ENCODE measurements at regions not wholly inside any gene's neighbourhood (a gene's known extent, or its start where the extent isn't known, plus 50 kb on each side); places are given as distances from the start of the nearest gene placed in this dataset.

DNA sequence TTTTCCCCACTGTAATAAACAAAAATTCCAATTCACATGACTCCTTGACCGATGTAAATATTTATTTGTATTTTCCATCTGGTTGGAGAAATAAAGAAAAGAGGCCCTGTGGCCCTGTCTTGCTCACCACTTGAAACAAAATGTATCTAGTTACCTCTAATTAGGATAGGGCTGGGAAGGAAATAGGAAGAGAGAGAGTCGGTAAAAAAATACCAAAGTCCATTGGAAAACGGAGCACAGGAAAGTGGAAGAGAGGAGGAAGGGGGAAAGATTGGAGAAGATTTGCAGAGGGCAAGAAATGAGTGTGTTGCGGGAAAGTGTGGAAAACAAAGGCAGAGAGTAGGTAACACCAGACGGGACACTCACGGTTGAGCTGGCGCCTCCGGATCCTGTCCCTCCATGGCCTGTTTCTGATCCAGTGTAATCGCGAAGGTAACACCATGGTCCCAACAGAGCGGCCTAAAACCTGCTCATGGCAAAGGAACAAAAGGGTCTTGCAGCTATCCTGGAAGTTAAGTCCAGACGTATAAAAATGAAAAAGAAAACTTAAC is 105.8 kb upstream of the RIPOR2 start:
- no peak for DNase-seq

DNA sequence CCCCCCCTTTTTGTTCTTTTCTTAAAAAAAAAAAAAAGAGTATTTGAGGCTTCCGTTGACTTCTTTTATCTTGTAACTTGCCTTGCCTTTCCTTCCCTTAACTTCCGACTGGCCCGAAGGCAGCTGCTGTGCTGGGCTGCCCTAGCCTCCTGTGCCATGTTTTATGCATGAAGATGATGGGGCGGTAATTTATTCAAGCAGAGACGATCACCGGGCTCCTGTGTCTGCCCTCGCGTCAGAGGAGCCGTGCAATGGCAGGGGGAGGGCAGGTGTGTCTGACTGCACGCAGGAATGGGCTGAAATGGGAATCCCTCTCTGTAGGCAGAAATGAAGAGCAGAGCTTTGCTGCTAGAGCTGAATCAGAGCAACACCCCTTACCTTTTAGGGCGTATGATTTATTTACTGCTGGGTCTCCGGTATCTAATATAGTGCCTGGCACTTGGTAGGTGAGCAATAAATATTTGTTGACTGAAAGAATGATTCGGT is 106.3 kb upstream of the RIPOR2 start:
- peak; percentile 34 for DNase-seq

DNA sequence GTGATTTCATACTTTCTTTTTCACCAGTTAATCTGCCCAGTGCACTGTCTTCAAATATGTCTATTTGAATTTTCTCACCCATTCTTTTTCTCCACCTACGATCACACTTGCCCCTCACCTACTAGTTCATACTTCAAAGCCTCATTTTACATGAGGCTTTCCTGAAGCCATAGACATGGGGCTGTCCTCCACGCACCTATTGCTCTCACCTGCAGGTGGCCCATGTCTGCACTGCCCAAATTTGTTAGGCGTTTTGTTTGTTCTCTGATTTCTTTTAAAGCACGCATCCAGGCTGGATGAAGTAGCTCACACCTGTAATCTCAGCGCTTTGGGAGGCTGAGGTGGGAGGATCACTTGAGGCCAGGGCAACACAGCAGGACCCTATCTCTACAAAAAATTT is 106.8 kb upstream of the RIPOR2 start:
- DNase-seq, result peak; percentile 36

DNA sequence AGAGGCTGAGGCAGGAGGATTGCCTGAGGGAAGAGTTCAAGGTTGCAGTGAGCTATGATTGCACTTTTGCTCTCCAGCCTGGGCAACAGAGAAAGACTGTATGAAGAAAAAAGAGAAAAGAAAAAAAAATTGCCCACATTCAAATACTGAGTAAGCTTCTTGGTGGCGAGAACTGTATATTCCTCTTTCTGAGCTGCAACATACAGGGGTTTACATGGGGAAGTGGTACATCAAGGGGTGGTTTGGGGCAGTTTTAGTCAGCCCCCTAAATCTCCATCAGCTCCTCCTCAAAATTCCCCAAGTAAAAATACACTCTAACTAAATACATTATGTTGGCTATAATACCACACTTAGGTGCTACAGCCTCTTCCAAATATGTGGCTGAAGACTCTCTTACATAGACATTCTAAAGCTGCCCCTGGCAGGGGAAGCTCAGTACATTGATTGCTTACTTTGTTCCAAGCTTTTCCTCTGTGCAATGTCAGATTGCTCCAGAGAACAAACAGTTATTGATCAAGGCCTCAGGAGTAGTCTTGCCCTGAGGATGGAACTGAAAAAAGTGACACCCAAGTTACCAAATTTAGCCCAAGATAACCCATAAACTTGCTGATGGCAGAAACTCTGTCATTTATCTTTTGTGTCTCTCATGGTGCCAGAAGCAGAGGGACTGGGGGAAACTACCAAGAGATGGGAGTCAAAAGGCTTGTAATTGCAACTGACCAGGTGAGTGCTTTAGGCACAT is 107.4 kb upstream of the RIPOR2 start:
- no peak for DNase-seq

DNA sequence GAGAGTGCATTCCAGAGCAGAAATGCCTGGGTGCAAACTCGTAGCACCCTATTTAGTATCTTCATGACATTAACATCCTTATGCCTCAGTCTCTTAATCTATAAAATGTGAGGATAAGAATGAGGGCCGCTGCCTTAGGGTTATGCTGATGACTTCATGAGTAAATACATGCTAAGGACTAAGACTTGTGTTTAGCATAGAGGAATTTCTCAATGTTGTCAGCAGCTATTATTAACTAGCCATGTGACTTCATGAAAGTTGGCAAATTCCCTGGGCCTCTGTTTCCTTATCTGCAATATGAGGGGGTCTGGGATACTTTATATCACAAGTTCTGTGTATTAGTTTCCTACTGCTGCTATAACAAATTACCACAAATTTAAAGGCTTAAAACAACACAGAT is 108.1 kb upstream of the RIPOR2 start:
- DNase-seq, result no peak

DNA sequence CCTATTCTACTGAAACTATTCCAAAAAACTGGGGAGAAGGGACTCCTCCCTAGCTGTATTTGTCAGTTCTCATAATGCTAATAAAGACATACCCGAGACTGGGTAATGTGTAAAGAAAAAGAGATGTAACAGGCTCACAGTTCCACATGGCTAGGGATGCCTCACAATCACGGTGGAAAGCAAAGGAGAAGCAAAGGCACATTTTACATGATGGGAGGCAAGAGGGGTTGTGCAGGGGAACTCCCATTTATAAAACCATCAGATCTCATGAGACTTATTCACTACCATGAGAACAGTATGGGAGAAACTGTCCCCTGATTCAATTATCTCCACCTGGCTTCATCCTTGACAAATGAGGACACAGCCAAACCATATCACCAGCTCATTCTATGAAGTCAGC is 111.2 kb upstream of the RIPOR2 start:
- no peak for DNase-seq

DNA sequence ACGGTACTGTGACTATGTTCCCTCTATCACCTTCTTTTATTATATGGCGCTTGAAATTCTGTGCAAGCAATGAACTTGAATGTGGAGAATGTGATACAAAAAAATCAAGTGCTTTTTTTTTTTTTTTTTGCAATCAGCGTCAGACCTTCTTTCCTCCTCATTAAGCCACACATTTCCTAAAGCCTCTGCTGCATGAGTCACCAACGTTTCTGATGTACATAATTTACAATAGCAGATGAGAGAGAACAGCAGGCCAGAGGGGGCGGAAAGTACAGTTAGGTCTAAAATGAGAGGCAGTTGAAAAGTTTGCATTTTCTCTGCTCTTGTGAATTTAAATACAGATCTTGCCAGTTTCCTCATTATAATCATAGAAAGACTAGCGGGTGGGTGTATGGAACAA is 114.6 kb upstream of the RIPOR2 start:
- DNase-seq, result peak; percentile 62

DNA sequence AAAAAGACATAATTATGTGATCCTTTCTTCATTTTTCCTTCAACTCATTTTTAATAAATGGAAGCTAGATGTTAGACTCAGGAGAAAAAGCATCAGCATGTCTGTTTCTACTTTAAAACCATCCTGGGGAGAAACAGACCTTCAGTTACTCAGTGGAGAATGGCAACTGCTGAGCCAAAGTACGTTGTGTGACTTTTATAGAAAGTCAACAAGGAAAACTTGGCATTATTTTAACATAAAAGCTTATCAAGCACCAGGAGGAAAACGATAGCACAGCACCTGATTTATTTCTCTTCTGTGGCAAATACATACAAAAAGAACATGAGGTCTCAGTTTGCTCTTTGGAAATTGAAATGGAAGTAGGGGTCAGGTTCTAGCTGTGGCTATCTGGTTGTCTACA is 115.3 kb upstream of the RIPOR2 start:
- no peak for DNase-seq

DNA sequence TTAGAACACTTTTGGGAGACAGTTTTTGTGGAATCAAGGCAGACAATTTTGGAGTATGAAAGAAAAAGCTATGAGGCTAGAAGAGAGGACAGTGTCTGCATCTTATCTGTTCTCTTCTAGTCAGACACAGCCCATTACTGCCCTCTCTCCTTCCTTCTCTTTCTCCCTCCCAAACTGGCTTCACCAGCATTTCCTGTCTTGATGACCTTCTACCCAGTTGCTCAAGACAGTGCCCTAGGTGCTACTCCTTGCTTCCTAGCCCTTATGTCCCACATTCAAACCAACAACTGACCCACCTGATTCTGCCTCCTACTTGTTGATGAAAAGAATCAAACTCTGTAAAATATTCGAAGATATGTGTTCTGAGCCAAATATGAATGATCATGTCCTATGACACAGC is 116.4 kb upstream of the RIPOR2 start:
- DNase-seq, result no peak

DNA sequence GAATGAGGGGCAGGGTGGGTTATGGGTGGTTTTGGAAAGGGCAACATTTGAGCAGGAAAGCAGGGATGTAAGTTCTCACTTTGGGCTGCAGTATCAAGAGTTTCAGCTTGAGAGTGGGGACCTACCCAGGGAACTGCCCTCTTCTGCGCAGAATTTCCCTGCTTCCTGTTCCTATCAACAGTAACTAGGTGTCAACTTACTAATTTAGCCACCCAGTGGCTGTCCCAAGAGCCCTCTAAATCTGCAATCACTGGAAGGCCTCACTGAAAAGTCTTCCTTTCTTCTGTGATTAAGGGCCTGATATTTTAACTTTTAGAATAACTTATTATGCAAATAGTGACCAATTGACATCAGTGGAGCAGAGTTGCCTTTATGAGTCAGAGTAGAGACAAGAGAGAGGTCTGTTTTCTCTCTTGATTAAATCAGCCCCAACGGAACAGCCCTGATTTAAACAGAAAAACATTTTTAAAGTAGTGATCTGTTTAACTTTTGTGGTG is 118.2 kb upstream of the RIPOR2 start:
- no peak for DNase-seq

DNA sequence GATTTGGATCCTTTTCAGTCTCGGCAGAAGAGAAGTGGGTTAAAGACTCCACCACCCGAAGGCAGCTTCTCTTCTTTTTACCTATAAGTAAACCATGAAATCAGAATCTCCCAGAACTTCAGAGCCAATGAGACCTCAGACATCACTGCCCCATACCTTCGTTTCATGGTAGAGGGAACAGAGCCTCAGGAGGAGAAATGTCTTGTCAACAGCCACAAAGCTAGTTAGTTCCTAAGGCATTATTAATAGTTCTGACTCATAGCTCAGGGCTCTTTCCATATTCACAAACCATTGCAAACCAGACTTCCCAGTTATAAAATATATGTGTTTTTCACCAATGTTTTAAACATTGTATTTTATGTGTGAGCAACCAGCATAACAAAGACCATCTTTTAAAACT is 118.7 kb upstream of the RIPOR2 start:
- no peak for DNase-seq

DNA sequence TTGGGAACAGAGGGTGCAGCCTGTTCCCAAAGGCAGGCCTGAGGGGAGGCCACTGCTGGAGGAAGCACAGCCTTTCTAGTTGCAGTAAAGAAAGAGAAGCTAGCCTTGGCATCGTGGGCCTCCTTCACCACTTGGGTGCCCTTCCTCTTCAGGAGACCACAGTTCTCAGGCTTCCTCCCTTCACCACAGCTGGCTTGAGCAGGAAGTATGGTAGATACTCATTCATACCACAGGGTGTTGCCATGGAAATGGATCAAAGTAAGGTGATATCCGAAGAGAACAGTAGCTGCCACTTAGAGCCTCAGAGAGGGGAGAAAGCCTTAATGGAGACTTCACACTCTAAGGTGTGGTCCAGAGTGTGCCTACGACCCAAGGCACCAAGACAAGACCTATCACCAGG is 120.4 kb upstream of the RIPOR2 start:
- DNase-seq, result peak; percentile 67

DNA sequence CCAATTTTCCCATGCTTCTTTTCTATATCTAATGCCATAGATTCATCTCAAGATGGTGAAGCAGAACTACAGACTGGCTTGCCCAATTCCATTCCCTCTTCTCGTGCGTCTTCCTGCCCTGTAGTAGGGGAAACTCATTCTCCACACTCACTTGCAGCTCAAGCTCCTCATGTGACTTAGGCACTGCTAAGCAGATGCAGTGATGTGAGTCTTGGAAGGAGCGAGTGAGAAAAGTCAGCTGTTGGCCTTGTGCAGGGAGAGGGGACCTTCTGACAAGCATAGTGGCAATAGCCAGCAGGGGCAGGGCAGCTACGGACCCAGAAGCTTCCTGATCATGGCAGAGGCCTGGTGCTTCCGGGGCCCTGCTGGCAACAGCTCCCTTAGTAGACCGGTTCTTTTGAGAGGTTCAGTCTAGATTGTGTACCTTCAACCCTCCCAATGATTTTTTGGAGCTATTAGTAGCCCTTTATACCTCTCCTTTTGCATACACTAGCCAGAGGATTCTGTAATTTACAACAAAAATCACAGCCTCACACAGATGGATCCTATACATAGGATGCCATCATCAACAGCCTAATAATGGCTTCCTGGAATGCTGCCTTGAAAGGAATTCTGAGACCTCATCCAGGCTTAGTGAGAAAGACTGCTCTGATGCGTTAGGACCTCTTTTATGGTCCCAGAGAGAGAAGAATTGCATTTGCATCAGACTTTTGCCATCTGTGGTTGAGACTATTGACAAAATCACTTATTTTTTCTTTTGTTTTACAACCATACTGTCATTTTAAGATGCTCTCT is 121.5 kb upstream of the RIPOR2 start:
- DNase-seq, result no peak

DNA sequence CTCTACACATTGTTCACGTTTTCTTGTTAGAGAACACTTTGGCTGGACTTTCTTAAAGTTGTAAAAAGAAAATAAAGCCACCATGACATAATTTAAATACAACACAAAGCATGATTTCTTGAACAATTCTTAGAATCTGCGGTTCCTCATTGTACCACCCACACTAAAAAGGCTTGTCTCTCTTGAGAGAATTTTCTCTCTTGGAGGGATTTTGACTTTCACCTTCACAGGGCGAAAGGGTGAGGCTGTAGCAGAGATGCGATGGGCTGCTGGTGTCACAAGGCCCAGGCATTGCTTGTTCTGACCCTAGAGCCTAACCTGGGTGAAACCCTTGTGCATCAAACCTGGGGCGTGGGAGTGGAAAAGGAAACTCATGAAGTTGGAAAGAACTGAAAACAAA is 122.7 kb upstream of the RIPOR2 start:
- DNase-seq, result no peak

DNA sequence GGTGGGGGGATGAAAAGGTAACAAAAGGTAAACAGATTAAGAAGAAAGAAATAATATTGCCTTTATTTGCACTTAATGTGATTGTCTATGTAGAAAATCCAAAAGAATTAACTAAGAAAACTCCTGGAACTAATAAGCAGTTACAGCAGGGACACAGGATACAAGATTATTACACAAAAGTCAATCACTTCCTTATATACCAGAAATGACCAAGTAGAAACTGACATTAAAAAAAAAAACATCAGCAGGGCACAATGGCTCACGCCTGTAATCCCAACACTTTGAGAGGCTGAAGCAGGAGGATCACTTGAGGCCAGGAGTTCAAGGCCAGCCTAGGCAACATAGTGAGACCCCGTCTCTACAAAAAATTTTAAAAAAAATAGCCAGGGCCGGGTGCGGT is 123.2 kb upstream of the RIPOR2 start:
- no peak for DNase-seq

DNA sequence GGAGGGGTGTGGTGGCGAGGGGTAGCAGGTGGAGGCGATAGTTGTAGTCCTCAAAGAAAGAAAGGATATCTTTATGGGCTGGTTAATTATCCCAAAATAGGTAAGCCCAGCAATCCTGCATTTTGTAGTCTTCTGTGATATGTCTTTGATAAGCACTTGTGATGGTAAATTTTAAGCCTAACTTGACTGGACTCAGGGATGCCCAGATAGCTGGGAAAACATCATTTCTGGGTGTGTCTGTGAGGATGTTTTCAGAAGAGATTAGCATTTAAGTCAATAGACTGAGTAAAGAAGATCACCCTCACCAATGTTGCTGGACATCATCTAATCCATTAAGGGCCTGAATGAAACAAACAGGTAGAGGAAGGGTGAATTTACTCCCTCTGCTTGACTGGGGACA is 124.8 kb upstream of the RIPOR2 start:
- DNase-seq, result no peak

DNA sequence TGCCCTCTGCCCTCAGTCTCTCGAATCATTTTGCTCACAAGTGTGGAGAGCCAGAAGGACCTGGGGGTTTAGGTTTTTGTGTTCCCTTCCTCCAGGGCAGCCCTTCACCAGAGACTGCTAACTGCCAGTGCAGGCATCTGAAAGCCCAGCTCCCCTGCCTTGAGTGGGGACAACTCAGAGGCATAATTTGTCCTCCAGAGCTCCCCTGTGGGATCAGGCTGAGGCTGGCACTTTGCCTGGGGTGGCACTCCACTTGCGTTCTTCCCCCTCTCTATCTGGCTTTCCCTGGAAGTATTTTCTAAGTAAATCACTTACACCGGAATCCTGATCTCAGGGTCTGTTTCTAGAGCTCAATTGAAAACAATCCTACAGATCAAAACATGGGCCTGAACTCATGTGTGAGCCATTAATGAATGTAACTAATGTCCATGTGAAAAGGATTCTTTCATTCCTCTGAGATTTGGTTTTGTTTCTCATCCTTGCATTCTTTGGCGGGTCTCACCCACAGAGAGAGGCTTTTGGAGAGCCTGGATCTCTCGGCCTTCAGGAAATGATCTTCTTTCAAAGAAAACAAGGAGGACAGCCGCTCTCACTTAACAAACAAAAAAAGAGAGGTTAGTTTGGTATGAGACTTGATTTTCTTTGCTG is 125.7 kb upstream of the RIPOR2 start:
- no peak for DNase-seq

DNA sequence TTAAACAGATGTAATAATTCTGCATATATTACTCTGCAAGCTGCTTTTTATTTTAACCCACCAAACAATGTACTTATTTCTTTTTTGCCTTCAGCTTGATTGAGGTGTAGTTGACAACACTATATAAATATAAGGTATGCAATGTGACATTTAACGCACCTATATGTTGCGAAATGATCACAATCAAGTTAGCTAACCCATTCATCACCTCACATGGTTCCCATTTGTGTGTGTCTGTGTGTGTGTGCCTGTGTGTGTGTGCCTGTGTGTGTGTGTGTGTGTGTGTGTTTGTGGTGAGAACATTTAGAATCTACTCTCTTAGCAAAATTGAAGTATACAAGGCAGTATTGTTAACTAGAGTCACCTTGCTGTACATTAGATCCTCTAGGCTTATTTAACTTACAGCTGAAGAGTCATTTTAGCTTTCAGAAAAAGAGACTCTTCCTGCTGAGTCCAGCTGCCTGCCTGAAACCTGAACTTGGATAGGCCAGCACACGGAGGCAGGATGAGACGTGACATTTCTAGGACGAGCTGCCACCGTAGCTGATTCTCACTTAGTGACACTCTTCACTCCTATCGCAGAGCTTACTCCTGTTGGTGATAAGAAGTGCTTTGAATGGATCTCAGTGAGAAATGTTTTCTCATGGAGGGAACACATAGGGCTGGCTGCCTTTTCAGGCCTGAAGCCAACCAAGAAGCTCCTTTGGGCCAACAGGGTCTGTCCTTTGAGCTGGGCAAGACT is 126.5 kb upstream of the RIPOR2 start:
- DNase-seq, result no peak

DNA sequence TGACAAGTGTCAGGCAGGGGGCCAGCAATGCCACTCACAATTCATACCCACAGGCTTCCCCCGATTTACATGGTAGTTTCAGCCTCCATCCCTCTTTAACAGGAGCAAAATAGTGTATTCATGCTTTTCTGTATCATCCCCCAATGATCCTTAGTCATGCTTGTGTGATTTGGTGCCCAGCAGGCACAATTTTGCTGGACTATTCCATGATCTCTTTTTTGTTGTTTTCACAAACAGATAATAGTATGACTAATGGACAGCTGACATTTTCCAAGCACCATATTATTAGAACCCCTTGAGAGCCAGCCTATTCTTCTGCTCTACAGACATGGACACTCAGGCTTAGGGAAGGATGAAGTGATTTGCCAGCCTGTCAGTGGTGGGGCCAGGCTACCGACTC is 128.2 kb upstream of the RIPOR2 start:
- DNase-seq, result no peak

DNA sequence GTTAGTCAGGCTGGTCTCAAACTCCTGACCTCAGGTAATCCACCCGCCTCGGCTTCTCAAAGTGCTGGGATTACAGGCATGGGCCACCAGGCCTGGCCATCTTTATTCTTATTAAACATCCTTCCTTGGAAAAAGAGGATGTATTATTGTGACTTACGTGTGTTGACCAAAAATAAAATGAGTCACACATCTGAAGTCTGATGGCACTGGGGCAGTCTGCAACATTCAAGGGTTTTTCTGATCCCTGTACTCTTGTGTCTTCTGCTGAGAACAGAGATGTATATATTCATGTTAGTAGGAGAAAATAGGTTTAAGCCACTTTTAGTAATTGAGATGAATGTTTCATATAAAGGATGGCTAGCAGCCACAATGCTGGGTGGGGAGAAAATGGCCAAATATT is 129.9 kb upstream of the RIPOR2 start:
- no peak for DNase-seq

DNA sequence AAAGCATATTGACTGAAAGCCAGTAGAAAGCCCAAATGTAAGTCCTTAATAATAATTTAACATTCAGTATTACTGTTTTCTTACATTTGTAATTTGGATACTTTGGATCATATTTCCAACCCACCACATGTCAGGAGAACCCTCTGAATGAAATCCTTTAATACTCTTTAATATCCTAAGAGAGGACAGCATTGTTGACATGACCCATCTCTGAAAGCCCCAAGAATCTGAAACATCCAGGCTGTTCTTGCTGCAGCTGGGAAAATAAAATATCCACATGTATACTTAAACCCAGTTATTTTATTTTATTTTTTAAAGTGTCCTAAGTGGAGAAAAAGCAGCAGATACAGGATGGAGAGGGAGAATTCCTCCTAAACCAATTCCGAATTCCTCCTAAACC is 130.8 kb upstream of the RIPOR2 start:
- no peak for DNase-seq

DNA sequence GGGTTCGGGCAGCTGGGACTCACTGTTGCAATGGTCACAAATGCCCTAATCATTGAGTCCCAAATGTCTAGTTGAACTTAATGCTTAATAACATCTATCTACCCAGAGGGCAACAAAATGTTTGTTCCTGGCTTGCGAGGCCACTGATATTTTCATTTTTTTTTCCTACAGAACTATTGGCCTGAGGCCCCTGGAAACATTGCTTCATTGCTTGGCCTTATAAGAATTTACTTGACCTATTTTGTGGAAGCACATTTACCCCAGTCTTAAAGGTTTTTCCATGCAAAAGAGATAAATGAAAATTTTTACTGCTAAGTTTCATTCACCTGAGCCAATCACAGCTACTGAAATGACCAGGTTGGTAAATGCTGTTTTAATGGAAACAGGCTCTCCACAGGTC is 133.1 kb upstream of the RIPOR2 start:
- DNase-seq, result no peak

Measured in activated gamma-delta T cell treated with Interleukin-2 at 50 U/mL for 16 hours (primary cell).